Colonic mucosa (tissue), 4 donors: ENCODE measurements at regions not wholly inside any gene's neighbourhood (a gene's known extent, or its start where the extent isn't known, plus 50 kb on each side); places are given as distances from the start of the nearest gene placed in this dataset.

ENCODE experiments used
- DNase-seq: peaks from one replicate; pipeline ENCODE4 v3.0.0-alpha.2; 2020
- H3K27ac ChIP-seq: fragments of 200-600 bp; one replicate; pipeline ENCODE4 v1.8.0; 2021
- H3K27me3 ChIP-seq: fragments of 200-600 bp; one replicate; pipeline ENCODE4 v1.8.0; 2021
- H3K36me3 ChIP-seq: fragments of 200-600 bp; one replicate; pipeline ENCODE4 v1.8.0; 2021
- H3K4me1 ChIP-seq: fragments of 200-600 bp; one replicate; pipeline ENCODE4 v1.8.0; 2021; ENCODE audit warnings: mild to moderate bottlenecking
- H3K4me3 ChIP-seq: fragments of 200-600 bp; one replicate; pipeline ENCODE4 v1.8.0; 2021
- H3K9ac ChIP-seq, 2 donors: one replicate each; pipeline ENCODE4 v1.7.0; 2013; ENCODE audit warnings: control low read depth in 2 of 2, low read depth in 2 of 2, low read length in 2 of 2
- H3K9me3 ChIP-seq: fragments of 200-600 bp; one replicate; pipeline ENCODE4 v1.8.0; 2021
- CTCF ChIP-seq: fragments of 200-600 bp; IDR thresholded peaks from one replicate; pipeline ENCODE4 v1.8.0; 2022; ENCODE audit warnings: antibody characterized with exemption, mild to moderate bottlenecking
- intact Hi-C: fragments of 100-400 bp; cut with DNase I; formaldehyde crosslinking; loops from one replicate; pipeline ENCODE4 v1.14.1; 2022
- donor health status: healthy.
- donor health status: DM: no; HTN: no; CAD: no.
- donor health status: DM: no; HTN: no; CAD: no.

- Histone ChIP-seq H3K27ac (no peak overlapping the region), H3K9ac (no peak overlapping the region), H3K4me1 (no peaks in the 10 kb centered on the region), H3K27me3 (no peaks in the 10 kb centered on the region), H3K4me3 (no peak overlapping the region), H3K36me3 (no peaks in the 10 kb centered on the region), H3K9me3 (no peaks in the 10 kb centered on the region)
- TF ChIP-seq CTCF: no peak
- intact Hi-C loops: no loop called here
- DNase-seq: no peak
These were observed 62.7 kb upstream of the SYNDIG1 start for GRCh38 chr20:24406750-24407149.

GRCh38 chr20:24406251-24406650 lies 63.2 kb upstream of the SYNDIG1 start:
- H3K4me3 ChIP-seq: no peak overlapping the region
- H3K27ac ChIP-seq: no peak overlapping the region
- no peak overlapping the region for H3K9ac ChIP-seq
- intact Hi-C loops: no loop called here
- no peaks in the 10 kb centered on the region for H3K36me3 ChIP-seq
- no peaks in the 10 kb centered on the region for H3K4me1 ChIP-seq
- no peaks in the 10 kb centered on the region for H3K27me3 ChIP-seq
- no peaks in the 10 kb centered on the region for H3K9me3 ChIP-seq
- TF ChIP-seq CTCF: no peak
- no peak for DNase-seq

GRCh38 chr20:24405810-24406209 lies 63.6 kb upstream of the SYNDIG1 start:
- no peak overlapping the region for H3K9ac ChIP-seq
- no peaks in the 10 kb centered on the region for H3K36me3 ChIP-seq
- H3K27me3 ChIP-seq: no peaks in the 10 kb centered on the region
- H3K9me3 ChIP-seq: no peaks in the 10 kb centered on the region
- H3K27ac ChIP-seq: no peak overlapping the region
- no peak overlapping the region for H3K4me3 ChIP-seq
- TF ChIP-seq CTCF: no peak
- intact Hi-C loops: no loop called here
- no peaks in the 10 kb centered on the region for H3K4me1 ChIP-seq
- no peak for DNase-seq

GRCh38 chr20:24403406-24403805 lies 66.0 kb upstream of the SYNDIG1 start:
- Histone ChIP-seq H3K27ac (no peak overlapping the region), H3K4me1 (no peaks in the 10 kb centered on the region), H3K36me3 (no peaks in the 10 kb centered on the region), H3K4me3 (no peak overlapping the region), H3K27me3 (no peaks in the 10 kb centered on the region), H3K9me3 (no peaks in the 10 kb centered on the region), H3K9ac (no peak overlapping the region)
- no peak for TF ChIP-seq CTCF
- no peak for DNase-seq
- intact Hi-C loops: no loop called here

- H3K36me3 ChIP-seq: no peaks in the 10 kb centered on the region
- no peak for TF ChIP-seq CTCF
- no peaks in the 10 kb centered on the region for H3K9me3 ChIP-seq
- intact Hi-C loops: no loop called here
- no peak overlapping the region for H3K9ac ChIP-seq
- DNase-seq: no peak
- H3K27ac ChIP-seq: no peak overlapping the region
- no peaks in the 10 kb centered on the region for H3K27me3 ChIP-seq
- H3K4me3 ChIP-seq: no peak overlapping the region
- H3K4me1 ChIP-seq: no peaks in the 10 kb centered on the region
These were observed 67.2 kb upstream of the SYNDIG1 start for GRCh38 chr20:24402188-24402587.

- Histone ChIP-seq H3K9ac (no peak overlapping the region), H3K36me3 (no peaks in the 10 kb centered on the region), H3K4me3 (no peak overlapping the region), H3K27me3 (no peaks in the 10 kb centered on the region), H3K4me1 (no peaks in the 10 kb centered on the region), H3K27ac (no peak overlapping the region), H3K9me3 (no peaks in the 10 kb centered on the region)
- DNase-seq: no peak
- intact Hi-C loops: no loop called here
- TF ChIP-seq CTCF: no peak
These were observed 74.3 kb upstream of the SYNDIG1 start for GRCh38 chr20:24395151-24395550.
